ENCODE measurements at regions not wholly inside any gene's neighbourhood (a gene's known extent, or its start where the extent isn't known, plus 50 kb on each side); places are given as distances from the start of the nearest gene placed in this dataset.

- TF ChIP-seq CTCF (IDR thresholded peaks at IDR 0.05) = no peak
- no peak for TF ChIP-seq POLR2A (IDR thresholded peaks at IDR 0.05)
Observed at GRCh38 chr4:123255971-123256370, 140.6 kb upstream of the SPRY1 start.
